HG03175 (cell line): ENCODE measurements at regions not wholly inside any gene's neighbourhood (a gene's known extent, or its start where the extent isn't known, plus 50 kb on each side); places are given as distances from the start of the nearest gene placed in this dataset.

ENCODE experiments used
- ATAC-seq: cut with Tn5 transposase; IDR thresholded peaks from one replicate; pipeline ENCODE4 v1.9.1; 2021; ENCODE audit warnings: mild to moderate bottlenecking, moderate library complexity; ENCODE audit not compliant: unreplicated experiment

DNA sequence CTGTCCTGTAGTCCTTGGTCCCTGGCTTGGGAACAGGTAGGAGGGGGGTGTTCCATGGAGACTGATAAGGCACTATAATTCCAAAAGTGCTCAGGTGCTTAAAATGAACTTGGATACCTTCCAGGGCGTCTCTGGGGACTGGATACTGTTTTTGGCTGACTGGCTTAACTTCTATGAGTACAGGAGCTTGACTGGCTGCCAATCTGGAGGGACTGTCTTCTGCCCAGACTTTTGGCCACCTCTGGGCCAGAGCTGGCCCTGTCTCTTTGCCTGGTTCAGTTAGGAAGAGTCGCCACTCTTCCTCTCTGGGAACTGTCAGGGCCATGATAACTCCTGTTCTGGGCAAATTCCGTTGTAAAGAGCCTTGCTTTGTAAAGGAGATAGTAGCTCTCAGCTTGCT is 407.0 kb downstream of the TGFB2 start:
- ATAC-seq = no peak

DNA sequence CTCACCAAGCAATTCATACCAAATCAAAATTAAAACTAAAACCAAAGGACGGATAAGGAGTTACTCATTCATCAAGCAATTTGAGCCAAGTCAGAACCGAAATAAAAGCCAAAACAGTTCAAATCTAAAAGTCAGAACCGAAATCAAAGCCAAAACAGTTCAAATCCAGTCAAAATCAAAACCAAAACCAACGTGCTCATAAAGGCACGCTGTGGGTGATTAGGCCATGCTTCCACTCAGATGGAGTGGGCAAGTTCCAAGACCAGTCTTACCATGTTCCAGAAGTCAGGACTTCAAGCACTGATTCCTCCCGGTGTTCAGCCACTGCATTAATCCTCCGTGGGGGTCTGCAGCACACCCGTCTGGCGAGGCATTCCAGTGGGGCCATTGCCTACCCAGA is 409.3 kb downstream of the TGFB2 start:
- no peak for ATAC-seq

DNA sequence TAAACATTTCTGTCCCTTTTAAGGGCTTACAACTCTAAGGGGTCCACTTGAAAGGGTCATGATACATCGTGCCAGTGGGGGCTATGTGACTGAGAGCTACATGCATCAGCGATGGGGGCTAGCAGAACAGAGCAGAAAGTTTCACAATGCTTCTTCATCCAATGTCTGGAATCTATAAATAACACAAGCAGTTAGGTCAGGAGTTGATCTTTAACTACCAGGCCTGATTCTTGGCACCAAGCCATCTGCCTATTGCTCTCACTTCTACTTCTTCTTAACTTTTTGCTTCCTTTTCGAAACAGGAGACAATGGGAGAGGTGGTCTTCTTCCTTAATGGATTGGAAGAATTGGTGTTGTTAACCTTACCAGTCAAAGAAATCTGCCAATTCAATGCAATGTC is 410.0 kb downstream of the TGFB2 start:
- peak; percentile 46 for ATAC-seq

DNA sequence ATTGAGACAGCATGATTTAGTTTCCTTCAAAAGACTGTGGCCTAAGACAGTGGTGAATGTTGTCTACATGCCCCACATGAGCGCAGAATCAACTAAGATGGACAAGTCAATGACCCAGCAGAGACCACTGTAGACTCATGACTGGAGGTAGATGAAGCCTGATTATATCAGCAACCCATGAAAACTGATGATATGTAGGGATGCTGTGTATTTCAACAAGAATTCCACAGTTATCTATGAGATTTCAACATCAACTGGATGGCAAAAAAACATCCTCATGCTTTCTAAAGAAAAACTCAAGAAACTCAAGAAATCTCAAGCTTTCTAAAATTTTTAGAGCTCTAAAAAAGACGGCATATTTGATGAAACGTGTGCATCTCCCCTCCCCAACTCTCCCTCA is 413.9 kb upstream of the LYPLAL1 start:
- ATAC-seq = no peak

DNA sequence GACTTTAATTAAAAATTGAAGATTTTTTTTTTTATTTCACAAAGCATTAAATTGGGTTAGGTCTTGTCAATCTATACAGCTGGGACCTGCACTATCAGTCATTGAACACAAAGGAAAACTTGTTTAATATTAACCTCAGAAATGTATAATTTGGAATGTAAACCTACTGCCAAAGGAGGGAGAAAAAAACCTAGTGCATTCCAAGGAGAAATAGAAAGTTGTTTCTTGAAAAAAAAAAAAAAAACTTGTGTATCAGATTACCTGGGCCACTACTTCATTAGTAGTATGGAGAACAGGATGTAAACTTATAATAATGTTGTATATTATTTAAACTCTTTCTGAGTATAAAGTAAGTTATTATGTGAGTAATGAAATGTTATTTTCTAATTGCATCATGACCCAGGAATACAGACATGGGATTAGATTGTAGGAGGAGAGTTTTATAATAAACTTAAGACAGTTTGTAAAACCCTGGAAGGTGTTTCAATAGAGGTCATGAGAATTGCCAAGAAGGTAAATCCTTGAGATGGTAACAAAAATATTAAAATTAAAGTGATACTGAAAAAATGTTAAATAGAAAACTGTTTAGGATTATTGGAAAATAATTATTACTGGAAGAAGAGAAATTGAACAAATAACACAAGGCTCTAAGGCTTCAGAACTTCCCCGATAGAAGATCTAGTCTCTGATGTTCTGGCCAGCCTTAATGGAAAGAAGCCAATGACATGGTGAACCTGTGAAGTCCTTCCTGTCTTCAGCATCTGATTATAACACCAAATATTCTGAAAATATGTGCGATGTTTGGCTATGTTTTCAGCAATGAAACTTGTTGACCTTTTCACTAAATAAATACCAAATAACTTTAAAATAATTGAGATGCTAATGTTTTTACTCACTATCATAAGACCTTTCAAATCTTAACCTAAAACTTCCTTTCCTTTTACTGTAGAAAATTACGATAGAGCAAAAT is 412.8 kb upstream of the LYPLAL1 start:
- no peak for ATAC-seq

DNA sequence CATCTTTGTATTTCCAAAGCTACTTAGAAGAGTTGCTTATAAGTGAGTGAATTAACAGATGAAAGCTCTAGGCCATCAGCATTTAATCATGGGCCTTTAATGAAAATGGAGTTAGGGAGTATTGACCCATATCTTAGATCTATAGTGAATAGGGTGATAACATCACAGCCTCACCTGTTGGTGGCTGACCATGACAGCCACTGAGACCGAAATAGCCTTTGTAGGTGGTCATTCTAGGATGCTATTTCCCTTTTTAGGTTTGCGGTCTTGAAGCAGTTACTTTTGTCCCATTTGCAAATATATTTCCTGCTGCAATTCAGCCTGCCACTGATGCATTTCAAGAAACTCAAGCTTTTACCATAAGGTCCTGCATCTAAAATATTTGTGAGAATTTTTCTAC is 410.1 kb upstream of the LYPLAL1 start:
- ATAC-seq = no peak

DNA sequence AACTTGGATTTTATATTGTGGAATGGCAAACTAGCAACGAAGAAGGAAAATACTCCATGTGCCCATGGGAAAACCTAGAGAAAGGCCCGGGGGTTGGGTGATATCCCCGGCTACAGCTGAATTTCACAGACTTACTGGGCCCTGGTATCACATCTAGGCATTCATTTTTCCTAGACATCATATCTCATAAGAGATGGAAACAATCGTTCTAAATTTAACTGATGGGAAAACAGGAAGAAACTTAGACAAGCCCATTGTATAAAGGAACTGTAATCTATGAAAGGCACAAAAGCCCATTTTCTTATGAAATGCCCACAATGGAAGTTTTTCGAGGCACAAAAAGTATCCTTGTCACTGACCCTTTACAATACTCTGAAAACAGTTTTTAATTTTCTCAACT is 407.9 kb upstream of the LYPLAL1 start:
- no peak for ATAC-seq

DNA sequence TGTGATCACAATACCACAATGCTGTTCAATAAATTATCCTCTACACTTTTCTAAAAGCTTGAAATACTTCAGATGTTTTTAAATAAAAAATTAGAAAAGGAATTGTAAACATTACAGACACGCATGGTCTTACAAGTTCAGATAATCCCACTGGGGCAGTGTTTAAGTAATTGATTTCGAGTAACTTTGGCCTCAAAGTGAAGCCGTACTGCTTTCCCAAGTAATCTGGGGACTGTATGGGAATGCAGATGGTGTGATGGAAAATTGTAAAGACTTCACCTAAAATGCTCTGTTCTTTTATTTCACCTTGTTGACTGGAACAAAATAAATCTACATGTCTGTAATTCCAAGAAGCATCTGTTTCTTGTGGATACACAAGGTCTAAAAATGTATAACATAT is 401.7 kb upstream of the LYPLAL1 start:
- ATAC-seq = no peak

DNA sequence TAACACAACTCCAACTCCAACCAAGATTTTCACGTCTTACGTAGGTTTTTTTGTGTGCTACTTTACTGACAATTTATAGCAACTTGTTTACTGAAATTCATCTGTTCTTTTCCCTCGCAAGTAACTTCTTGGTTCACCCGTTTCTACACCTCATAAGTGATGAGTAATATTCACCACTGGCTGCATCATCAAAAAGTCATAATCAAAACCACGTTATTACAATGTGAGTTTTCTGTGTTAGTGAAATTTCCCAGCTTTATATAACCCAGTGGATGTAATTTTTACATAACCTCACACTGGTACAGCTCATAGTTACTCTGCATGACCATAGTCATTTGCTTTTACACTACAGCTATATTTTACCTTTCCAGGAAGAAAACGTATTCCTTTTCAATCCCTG is 401.1 kb upstream of the LYPLAL1 start:
- no peak for ATAC-seq

DNA sequence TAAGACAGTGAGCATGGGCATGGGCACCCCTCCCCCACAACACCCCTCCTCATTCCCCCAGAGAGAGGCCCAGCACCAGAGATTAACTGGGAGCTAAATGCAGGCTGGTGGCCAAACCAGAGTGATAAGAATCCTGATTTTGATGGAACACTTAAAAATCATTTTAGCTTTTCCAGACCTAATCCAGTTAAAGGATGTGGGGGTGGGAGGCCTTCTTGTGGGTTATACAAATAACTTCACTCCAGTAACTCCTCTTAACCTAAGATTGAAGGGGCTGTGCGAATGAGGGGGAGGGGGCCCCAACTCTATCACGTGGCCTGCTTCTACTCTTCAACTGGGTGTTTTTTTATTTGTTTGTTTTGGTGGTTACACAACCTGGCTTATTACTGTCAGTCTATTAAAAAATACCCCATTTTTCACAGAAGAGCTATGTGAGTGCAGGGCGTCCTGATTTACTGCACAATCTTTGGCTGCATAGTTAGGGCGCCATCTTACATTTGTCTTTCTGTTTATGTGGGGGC is 398.1 kb upstream of the LYPLAL1 start:
- ATAC-seq = no peak

DNA sequence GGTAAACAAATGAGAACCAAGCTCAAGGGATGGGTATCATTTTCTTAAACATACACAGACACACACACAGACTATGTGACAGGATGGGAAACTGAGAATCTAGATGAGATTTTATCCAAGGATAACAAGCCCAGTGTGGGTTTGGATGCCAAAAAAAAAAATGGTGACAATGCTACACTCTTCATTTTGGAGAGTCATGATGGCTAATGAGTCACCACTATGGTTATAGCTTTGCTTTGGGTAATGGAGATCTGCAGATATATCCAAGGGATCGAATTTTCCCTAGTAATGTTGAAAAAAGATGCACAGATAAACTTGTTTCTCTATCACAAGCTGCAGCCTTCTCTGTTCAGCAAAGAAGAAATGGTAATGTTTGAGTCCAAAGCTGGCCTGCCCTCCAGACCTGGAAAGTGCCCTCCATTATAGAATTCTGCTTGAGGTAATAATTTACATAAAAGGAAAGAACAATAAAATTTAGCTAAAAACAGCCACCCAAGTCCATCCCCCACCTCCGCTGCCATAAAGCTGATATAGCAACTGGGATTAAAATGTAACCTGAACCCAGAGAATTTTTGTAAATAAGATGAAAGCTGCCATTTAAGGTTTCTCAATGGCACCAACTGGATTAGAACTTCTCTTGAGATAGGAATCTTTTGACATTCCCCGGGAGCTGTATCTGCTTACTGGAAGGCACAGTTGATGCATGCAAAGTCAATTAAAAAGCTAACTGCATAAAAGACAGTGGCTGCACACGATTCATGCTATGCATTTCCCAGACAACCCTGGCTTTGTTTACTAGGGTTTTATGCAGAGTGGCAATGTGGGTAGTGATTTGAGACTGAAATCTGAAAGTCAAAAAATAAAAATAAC is 395.2 kb upstream of the LYPLAL1 start:
- ATAC-seq = no peak

DNA sequence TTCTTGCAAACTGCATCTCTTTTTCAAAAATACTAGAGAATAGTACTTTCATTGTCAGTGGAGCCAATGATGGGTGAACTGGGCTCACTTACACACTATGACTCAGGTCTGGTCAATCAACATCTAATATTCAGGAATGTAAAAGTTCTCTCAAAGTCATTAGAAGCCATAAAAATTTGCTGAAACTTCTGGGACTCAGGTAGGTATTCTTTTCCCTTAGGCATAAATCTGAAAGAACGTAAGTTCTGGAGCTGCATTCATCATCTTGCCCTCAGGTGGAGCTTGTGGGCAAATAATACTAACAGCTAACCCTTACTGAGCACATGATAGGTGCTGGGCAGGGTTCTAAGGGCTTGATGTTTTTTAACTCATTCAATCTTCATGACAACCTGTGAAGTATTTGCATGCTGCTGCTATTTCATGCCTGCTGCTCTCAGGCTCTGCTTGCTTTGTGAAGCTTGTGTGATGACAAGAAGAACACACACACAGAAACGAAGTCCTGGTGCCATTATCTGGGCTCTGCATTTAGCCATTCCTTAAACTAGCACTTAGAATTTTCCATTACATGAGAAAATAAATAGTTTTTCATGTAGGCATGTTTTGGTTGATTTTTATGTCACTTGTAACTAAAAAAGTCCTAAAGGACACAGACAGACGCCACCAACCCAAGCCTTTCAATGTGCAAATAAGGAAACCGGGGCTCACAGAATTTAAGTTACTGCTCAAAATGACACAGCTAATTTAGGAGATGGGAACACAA is 394.2 kb upstream of the LYPLAL1 start:
- ATAC-seq = no peak

DNA sequence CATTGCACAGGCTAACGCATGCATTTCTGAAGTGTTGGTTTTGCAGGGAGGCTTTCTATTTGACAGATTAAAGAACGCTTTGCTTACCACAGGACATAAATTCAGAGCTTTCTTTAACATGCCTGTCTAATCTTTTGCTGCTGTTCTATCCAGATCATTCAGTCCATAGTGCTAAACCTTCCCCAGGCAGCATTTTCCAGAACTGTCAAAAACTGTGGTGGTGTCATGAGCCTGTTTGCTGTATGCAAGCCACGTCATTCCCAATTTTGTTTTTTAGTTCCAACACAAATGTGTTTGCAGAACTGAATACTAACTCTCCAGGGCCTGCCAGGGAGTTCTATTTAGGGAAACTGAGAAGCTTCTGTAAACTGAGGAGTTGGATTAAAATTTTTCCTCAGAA is 390.5 kb upstream of the LYPLAL1 start:
- ATAC-seq = no peak

DNA sequence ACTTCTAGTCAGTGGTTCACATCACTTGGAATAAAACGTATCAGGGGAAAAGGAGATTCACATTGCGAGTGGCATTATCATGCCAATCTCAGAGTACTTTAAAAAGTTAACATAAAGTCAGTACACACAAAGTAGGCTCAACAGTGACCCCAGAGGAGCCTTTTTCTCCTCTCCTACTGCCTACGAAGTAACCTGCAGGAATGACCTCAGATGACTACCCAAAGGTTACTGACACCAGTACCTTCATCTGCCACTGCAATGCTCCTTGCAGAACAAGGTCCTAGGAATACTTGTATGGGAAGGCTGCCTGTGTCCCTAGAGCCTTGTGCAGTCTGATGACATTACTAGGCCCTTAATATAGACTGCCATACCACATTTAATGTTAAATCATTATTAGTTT is 389.8 kb upstream of the LYPLAL1 start:
- ATAC-seq = no peak

DNA sequence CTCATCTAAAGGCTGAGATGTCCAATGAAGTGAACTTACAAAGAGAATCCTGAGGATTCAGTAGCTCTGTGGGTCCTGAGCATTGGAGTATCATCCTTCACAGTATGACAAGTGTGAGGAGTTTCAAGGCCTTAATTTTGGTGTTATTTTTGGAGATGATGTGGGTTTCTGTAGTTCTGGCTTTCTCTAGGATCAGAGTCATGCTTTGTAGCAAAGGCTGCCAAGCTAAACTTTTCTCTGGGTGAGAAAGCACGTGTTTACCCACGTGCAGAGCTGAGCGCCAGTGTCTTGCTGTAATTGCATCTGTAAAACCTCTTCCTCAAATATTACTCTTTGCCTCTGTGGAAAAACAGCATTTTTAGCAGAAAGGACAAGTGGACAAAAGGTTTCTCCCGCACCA is 387.8 kb upstream of the LYPLAL1 start:
- ATAC-seq = no peak

DNA sequence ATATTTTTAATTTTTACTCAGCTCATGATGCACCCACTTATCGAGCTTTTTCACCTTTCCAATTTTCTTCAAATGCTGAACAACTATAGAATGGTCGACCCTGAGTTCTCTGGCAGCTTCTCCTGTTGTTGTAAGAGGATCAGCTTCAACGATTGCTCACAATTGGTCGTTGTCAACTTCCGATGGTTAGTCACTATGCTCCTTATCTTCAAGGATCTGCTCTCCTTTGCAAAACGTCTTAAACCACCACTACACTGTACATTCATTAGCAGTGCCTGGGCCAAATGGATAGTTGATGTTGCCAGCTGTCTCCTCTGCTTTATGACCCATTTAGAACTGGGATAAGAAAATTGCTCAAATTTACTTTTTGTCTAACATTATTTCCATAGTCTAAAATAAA is 385.9 kb upstream of the LYPLAL1 start:
- no peak for ATAC-seq

DNA sequence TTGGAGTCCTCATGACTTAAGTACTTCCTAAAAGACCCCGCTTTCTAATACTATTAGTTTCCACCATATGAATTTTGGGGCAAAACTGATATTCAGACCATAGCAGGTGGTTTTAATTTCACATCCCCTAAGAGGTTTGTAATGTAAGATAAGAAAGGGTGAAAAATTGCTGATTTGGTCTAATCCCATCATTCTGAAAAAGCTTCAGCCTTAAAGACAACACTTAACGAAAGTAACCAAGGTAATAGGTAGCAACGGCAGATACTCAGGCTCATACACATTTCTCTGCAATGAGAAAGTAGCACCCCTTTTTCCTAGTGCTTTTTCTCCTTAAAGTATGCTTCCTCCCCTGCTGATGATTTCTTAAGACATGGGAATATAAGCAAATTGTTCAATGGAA is 376.9 kb upstream of the LYPLAL1 start:
- no peak for ATAC-seq

DNA sequence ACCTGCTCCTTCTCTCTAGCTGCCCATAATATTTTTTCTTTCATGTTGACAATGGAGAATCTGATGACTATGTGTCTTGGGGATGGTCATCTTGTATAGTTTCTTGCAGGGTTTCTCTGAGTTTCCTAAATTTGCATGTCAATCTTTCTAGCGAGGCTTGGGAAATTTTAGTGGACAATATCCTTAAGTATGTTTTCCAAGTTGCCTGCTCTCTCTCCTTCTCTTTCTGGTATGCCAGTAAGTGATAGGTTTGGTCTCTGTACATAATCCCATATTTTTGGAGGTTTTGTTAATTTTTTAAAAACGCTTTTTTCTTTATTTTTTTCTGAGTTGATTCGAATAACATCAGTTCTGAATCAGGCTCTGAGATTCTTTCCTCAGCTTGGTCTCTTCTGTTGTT is 370.9 kb upstream of the LYPLAL1 start:
- no peak for ATAC-seq

DNA sequence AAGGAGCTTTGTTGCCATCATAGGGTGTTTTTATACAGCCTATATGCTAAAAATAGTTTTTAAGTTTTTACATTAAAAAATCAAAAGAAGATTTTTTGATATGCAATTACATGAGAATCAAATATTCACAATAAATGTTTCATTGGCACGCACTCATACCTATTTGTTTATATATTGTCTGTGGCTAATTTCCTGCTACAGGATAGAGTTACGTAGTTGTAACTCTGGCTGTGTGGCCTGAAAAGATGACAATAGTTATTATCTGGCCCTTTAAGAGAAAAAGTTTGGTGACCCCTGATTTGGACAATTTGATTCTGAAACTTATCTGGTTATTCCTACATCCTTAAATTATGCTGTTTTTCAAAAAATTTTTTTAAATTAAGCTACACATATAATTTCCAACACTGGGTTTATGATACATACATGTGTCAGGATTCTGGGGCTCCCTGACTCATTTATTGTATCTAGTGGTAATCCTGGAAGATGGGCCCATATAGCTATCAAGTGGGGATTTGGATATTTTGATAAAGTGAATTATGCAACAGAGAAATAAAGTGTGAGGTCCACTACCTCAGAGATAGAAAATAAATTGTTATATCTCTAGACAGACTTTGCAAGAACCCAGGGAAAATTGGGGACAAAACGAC is 370.2 kb upstream of the LYPLAL1 start:
- ATAC-seq = no peak

DNA sequence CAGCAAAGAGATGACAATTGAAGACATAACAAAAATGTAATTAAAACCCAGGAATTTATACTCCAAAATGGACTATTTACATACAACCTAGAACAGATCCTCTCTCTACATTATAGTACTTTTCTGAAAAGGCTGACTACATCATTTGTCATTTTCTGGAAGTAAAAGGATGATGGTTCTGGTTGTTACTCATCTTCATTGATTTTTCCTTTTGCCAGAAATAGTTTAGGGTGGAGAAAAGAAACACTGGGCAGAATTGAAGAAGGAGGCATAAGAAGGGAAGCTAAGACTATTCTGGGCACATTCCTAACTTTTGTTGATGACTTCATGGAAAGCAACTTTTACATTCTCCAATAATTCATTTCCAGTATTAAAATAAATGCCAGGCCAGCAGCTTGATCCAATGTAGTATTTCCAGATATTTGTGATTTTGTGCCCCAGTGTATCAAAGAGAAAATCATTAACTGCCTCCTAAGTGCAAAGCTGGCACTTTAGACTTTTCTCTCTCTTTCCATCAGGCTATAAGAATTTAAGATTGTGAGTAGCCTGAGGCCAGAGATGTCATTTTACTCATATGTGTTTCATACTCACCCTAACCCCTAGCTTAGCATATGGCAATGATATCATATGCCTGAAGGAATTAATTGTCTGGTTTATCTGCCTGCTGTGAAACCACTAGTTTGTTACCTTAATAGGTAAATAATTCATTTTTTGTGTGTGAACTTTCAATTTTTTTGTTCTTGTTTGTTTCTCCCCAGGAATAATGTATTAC is 369.5 kb upstream of the LYPLAL1 start:
- ATAC-seq = no peak
